AG10803 (cell line): ENCODE measurements at regions not wholly inside any gene's neighbourhood (a gene's known extent, or its start where the extent isn't known, plus 50 kb on each side); places are given as distances from the start of the nearest gene placed in this dataset.

Source experiments
- DNase-seq: peaks from one replicate; pipeline ENCODE4 v3.0.0; 2010; ENCODE audit warnings: low read depth
- H3K4me3 ChIP-seq: 2 replicates; pipeline ENCODE4 v1.5.1; 2011; ENCODE audit warnings: mild to moderate bottlenecking, low read length, control low read depth
- TF ChIP-seq, protein P1 (sequence below): conservative IDR thresholded peaks from 2 replicates; pipeline ENCODE4 v1.5.1; 2011; ENCODE audit warnings: mild to moderate bottlenecking, low read length, control low read depth, inconsistent platforms

DNA sequence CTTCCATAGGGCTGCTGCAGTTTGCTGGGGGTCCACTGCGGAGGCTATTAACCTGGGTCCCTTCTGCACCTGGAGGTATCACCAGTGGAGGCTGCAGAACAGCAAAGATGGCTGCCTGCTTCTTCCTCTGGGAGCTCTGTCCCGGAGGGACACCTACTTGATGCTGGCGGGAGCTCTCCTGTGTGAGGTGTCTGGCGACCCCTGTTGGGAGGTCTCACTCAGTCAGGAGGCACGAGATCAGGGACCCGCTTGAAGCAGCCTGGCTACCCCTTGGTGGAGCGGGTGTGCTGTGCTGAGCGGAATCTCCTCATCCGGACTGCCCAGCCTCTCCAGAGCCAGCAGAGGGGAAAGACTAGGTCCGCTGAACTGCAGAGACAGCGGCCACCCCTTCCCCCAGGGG, 56.0 kb upstream of the CTXND1 start:
- no peak overlapping the region for H3K4me3 ChIP-seq
- TF ChIP-seq, protein P1, sequence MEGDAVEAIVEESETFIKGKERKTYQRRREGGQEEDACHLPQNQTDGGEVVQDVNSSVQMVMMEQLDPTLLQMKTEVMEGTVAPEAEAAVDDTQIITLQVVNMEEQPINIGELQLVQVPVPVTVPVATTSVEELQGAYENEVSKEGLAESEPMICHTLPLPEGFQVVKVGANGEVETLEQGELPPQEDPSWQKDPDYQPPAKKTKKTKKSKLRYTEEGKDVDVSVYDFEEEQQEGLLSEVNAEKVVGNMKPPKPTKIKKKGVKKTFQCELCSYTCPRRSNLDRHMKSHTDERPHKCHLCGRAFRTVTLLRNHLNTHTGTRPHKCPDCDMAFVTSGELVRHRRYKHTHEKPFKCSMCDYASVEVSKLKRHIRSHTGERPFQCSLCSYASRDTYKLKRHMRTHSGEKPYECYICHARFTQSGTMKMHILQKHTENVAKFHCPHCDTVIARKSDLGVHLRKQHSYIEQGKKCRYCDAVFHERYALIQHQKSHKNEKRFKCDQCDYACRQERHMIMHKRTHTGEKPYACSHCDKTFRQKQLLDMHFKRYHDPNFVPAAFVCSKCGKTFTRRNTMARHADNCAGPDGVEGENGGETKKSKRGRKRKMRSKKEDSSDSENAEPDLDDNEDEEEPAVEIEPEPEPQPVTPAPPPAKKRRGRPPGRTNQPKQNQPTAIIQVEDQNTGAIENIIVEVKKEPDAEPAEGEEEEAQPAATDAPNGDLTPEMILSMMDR: no peak
- no peak for DNase-seq

DNA sequence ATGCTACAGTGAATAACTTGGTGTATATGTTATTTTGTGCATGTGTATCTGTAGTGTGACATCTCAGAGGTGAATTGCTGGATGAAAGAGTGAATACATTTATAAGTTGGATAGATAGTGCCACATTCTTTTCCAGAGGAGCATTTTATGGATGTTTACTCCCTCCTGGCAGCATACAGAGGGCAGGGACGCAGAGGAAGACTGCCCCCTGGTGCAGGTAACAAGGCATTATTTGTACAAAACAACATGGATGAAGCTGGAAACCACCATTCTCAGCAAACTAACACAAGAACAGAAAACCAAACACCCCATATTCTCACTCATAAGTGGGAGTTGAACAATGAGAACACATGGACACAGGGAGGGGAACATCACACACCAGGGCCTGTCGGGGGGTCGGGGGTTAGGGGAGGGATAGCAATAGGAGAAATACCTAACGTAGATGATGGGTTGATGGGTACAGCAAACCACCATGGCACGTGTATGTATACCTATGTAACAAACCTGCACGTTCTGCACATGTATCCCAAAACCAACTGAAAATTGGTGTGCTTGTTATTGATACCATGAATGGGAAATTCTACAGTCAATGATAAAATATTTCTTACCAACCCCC, 57.9 kb upstream of the CTXND1 start:
- no peak overlapping the region for H3K4me3 ChIP-seq
- TF ChIP-seq, protein P1: peak; percentile 62
- DNase-seq: peak; percentile 34

DNA sequence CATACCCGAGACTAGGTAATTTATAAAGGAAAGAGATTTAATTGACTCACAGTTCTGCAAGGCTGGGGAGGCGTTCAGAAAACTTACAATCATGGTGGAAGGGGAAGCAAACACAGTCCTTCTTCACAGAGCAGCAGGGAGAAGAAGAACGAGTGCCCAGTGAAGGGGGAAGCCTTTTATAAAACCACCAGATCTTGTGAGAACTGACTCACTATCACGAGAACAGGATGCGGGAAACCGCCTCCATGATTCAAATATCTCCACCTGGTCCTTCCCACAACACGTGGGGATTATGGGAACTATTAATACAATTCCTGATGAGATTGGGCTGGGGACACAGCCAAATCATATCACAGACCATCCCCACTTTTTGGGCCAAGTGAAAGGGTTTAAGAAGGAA, 58.8 kb upstream of the CTXND1 start:
- TF ChIP-seq, protein P1: no peak
- no peak overlapping the region for H3K4me3 ChIP-seq
- no peak for DNase-seq

DNA sequence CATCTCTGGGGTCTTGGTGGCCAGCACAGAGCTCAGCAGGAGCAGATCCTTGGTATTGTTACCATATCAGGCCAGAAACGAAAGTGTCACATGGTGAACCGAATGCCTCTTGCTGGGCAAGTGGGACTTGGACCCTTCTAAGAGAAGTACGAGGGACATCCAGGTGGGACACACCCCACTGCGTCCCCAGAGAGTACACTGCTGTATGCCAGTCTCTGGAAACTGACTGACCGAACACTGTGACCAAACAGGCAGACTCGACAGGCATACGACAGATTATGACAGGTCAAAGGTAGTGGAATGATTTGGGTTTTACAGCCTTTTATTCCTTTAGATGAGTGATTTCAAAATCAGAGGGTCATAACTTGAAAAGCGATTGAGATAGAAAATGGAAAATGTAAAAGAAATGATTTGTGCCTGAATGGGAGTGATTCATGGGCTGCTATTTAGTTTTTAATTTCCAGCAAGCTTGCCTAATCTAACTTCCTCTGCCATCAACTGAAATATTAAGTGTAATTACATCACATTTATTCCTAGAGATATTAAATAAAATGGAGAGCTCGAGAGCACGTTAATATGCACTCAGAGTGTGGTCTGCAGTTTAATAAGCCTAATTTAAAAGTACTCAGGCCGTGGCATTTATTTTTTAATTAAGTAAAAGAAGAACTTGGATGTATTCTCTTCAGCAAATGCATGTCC, 63.4 kb upstream of the CTXND1 start:
- DNase-seq: no peak
- H3K4me3 ChIP-seq: no peak overlapping the region
- TF ChIP-seq, protein P1: no peak

DNA sequence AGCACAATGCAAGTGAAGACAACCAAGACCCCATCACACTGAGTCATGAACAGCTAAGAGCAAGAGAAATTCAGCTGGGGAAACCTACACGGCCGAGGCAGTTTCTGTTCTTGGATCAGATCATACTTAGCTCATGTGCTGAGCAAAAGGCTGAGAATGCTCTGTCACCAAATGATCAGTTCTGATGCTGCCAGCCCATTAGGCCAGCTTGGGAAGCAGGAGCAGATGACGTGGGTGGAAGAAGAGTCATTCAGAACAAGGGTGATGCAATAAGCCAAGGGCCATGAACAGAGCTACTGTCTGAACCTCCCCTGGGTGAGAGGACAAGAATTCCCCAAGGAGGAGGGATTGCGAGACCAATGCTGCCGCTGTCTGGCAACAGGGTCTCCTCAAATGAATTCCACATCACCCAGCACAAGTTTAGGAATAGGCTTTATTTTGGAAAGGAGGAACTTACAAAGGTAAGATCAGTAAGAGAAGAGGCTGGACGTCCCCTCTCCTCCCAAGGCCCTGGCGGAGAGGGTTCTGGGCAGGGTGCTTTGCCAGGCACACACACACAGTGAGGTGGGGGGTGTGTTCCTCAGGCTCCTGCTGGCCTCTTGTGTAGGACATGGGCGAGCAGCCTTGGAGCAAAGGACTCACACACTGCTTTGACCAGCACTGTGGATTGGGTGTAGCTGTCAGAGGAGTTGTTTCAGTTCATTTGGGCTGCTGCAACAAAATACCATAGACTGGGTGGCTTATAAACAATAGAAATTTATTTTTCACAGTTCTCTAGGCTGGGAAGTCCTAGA, 65.6 kb upstream of the CTXND1 start:
- H3K4me3 ChIP-seq: peak overlapping the region; percentile 11; the same call in 1 of the 2 replicates
- DNase-seq: peak; percentile 95
- TF ChIP-seq, protein P1: no peak

DNA sequence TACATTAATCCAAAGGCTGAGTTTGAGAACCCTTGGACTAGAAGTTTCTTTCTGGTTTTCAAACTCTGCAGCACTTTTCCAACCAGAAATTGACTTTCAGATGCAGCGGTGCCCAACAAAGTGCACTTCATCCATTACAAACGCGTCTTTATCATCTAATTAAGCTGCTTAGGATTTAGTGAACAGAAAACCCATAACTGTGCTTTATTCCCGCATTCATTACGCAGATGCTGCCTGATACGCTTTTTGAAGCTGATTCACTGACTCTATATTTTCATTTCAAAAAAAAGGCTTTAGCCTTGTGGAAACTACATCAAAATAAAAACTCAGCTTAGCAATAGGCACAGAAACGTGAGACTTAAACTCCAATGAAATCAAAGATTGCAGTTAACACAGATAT, 69.8 kb upstream of the CTXND1 start:
- H3K4me3 ChIP-seq: no peak overlapping the region
- DNase-seq: no peak
- TF ChIP-seq, protein P1: no peak
